Sigmoid colon (tissue), 4 donors: ENCODE measurements at regions not wholly inside any gene's neighbourhood (a gene's known extent, or its start where the extent isn't known, plus 50 kb on each side); places are given as distances from the start of the nearest gene placed in this dataset.

ENCODE experiments used
- CTCF ChIP-seq, 4 experiments: fragments of 450-650 bp in 3 of 4; fragments of 200-600 bp in 1 of 4; IDR thresholded peaks; one replicate each; pipeline ENCODE4 v1.5.1; 2016 to 2019; ENCODE audit warnings: antibody characterized with exemption in 4 of 4, mild to moderate bottlenecking in 3 of 4, moderate library complexity in 2 of 4
- EP300 ChIP-seq, 4 donors: sonication (generic); formaldehyde crosslinking; IDR thresholded peaks; one replicate each; pipeline ENCODE4 v1.6.1; 2017; ENCODE audit warnings: antibody characterized with exemption in 4 of 4
- POLR2A ChIP-seq, 2 donors: fragments of 450-650 bp; IDR thresholded peaks; one replicate each; pipeline ENCODE4 v1.6.1; 2016; ENCODE audit warnings: antibody characterized with exemption in 2 of 2, mild to moderate bottlenecking in 2 of 2, moderate library complexity in 2 of 2
- POLR2AphosphoS5 ChIP-seq, 4 donors: sonication (generic); formaldehyde crosslinking; IDR thresholded peaks; one replicate each; pipeline ENCODE4 v1.6.1; 2017; ENCODE audit warnings: antibody characterized with exemption in 4 of 4

GRCh38 chr15:70420086-70420947, 322.6 kb upstream of the TLE3 start:
- TF ChIP-seq EP300 (IDR thresholded peaks at IDR 0.05) (no peak), CTCF (IDR thresholded peaks at IDR 0.05) (no peak), POLR2A (IDR thresholded peaks at IDR 0.05) (no peak), POLR2AphosphoS5 (IDR thresholded peaks at IDR 0.05) (no peak)
